HepG2 (cell line): ENCODE measurements at regions not wholly inside any gene's neighbourhood (a gene's known extent, or its start where the extent isn't known, plus 50 kb on each side); places are given as distances from the start of the nearest gene placed in this dataset.

ENCODE experiments used
- ATAC-seq: fragments of 200-7000 bp; cut with Tn5 transposase; 3 replicates; pipeline ENCODE4 v1.9.1; 2020; ENCODE audit warnings: mild to moderate bottlenecking, moderate library complexity
- BruUV-seq: library from RNA; stranded (reverse); fragments of 400-500 nt; replicated peaks from 2 replicates; lab custom pipeline; 2021; lab: Mats Ljungman, UMichigan
- CTCF ChIA-PET: fragments of 300-600 bp; formaldehyde crosslinking; extraction: SDS; loops from one replicate; lab custom pipeline; 2021; ENCODE audit warnings: low total read pairs, inconsistent platforms, low intra/inter-chr PET ratio; lab: Yijun Ruan, JAX
- POLR2A ChIA-PET: fragments of 350-600 bp; sonication (Branson Sonifier 250); formaldehyde crosslinking; loops from one replicate; lab custom pipeline; 2020; ENCODE audit warnings: antibody characterized with exemption, inconsistent platforms; lab: Yijun Ruan, JAX
- DNase-seq: peaks from one replicate; pipeline ENCODE4 v3.0.0-alpha.2; 2015; ENCODE audit warnings: low spot score
- FAIRE-seq: peaks from 3 replicates; lab custom pipeline; 2011; peaks lifted over from hg19 to GRCh38; lab: Jason Lieb, UNC
- H2AFZ ChIP-seq: one replicate; pipeline ENCODE4 v1.6.1; 2011; ENCODE audit warnings: low read length, inconsistent platforms
- H3K27ac ChIP-seq: fragments of 300-600 bp; 3 replicates; pipeline ENCODE4 v1.8.0; 2011; ENCODE audit warnings: mixed run types, mild to moderate bottlenecking, mixed read lengths, low read length, inconsistent platforms; ENCODE audit not compliant: insufficient read depth; ENCODE audit errors: extremely low read length
- H3K27me3 ChIP-seq, 2 experiments: fragments of 200-600 bp in 1 of 2; 2 replicates in 1 of 2; 3 replicates in 1 of 2; pipeline versions ENCODE4 v1.6.0 to v1.8.0; 2011; ENCODE audit warnings: low read length in 2 of 2, mild to moderate bottlenecking in 2 of 2, moderate library complexity in 2 of 2, inconsistent platforms in 1 of 2; ENCODE audit not compliant: insufficient read depth in 2 of 2, control insufficient read depth in 1 of 2
- H3K36me3 ChIP-seq, 2 experiments: fragments of 200-600 bp in 1 of 2; replicated peaks in 1 of 2; 2 replicates in 1 of 2; 3 replicates in 1 of 2; pipeline versions ENCODE4 v1.5.1 to v1.8.0; 2011; ENCODE audit warnings: low read length in 2 of 2, inconsistent platforms in 1 of 2; ENCODE audit not compliant: insufficient read depth in 2 of 2, control insufficient read depth in 1 of 2
- H3K4me1 ChIP-seq: 2 replicates; pipeline ENCODE4 v1.5.1; 2012; ENCODE audit warnings: low read length, inconsistent platforms; ENCODE audit not compliant: insufficient read depth
- H3K4me2 ChIP-seq: 2 replicates; pipeline ENCODE4 v1.6.0; 2011; ENCODE audit warnings: low read depth, low read length, inconsistent platforms
- H3K4me3 ChIP-seq, 3 experiments: fragments of 200-600 bp in 1 of 3; sonication (generic), shearing (Covaris generic) in 1 of 3; replicated peaks in 1 of 3; 2 replicates each; pipeline ENCODE4 v1.5.1; 2011 to 2016; ENCODE audit warnings: low read length in 3 of 3, inconsistent platforms in 2 of 3, low read depth in 2 of 3, mild to moderate bottlenecking in 2 of 3, control low read depth in 1 of 3, mixed read lengths in 1 of 3; ENCODE audit not compliant: insufficient read depth in 1 of 3
- H3K79me2 ChIP-seq: one replicate; pipeline ENCODE4 v1.6.1; 2011; ENCODE audit warnings: low read length, inconsistent platforms; ENCODE audit not compliant: insufficient read depth
- H3K9ac ChIP-seq: 2 replicates; pipeline ENCODE4 v1.6.0; 2011; ENCODE audit warnings: mild to moderate bottlenecking, low read depth, low read length, inconsistent platforms; ENCODE audit not compliant: insufficient read depth
- H3K9me3 ChIP-seq: 2 replicates; pipeline ENCODE4 v1.5.1; 2012; ENCODE audit warnings: mild to moderate bottlenecking, low read length
- H4K20me1 ChIP-seq: 2 replicates; pipeline ENCODE4 v1.6.0; 2011; ENCODE audit warnings: inconsistent platforms, mild to moderate bottlenecking, low read length, moderate library complexity; ENCODE audit not compliant: insufficient read depth
- GTF3A ChIP-seq: sonication (generic); formaldehyde crosslinking; conservative IDR thresholded peaks from 2 replicates; pipeline ENCODE4 v1.4.0; 2020; ENCODE audit warnings: mild to moderate bottlenecking, missing genetic modification reagents
- IRX3 ChIP-seq: sonication (generic); formaldehyde crosslinking; IDR thresholded peaks from 2 replicates; pipeline ENCODE4 v1.8.1; 2023; ENCODE audit warnings: mild to moderate bottlenecking, low read depth, missing genetic modification reagents, borderline replicate concordance
- MNT ChIP-seq: fragments of 450-650 bp; IDR thresholded peaks from 2 replicates; pipeline ENCODE4 v1.6.1; 2016
- SOX6 ChIP-seq, 2 experiments: fragments of 450-650 bp in 1 of 2; sonication (generic) in 1 of 2; formaldehyde crosslinking in 1 of 2; IDR thresholded peaks; 2 replicates each; pipeline versions ENCODE4 v1.4.0 to v1.6.1; 2017 to 2020; ENCODE audit warnings: antibody characterized with exemption in 1 of 2, mild to moderate bottlenecking in 1 of 2, missing genetic modification reagents in 1 of 2
- SYNCRIP ChIP-seq: fragments of 200-400 bp; formaldehyde crosslinking; IDR thresholded peaks from 2 replicates; pipeline ENCODE4 v1.6.1; 2018; ENCODE audit warnings: mild to moderate bottlenecking, low read depth, low read length; ENCODE audit not compliant: insufficient read depth
- TERF1 ChIP-seq: sonication (generic); formaldehyde crosslinking; IDR thresholded peaks from 2 replicates; pipeline ENCODE4 v1.8.0; 2022; ENCODE audit warnings: mild to moderate bottlenecking, missing genetic modification reagents, moderate library complexity
- ZNF547 ChIP-seq: sonication (generic); formaldehyde crosslinking; IDR thresholded peaks from 2 replicates; pipeline ENCODE4 v1.5.1; 2020; ENCODE audit warnings: mild to moderate bottlenecking, missing genetic modification reagents
- ZNF607 ChIP-seq: sonication (generic); formaldehyde crosslinking; IDR thresholded peaks from 2 replicates; pipeline ENCODE4 v1.5.1; 2020; ENCODE audit warnings: missing genetic modification reagents, mild to moderate bottlenecking, borderline replicate concordance
- ZSCAN30 ChIP-seq: sonication (generic); formaldehyde crosslinking; IDR thresholded peaks from 2 replicates; pipeline ENCODE4 v1.5.0; 2020; ENCODE audit warnings: mild to moderate bottlenecking, missing genetic modification reagents
- WGBS: methylation state at CpG from one replicate; pipeline ENCODE4 v1.1.6; 2017; ENCODE audit warnings: low lambda C conversion rate; 5-methylcytosine and 5-hydroxymethylcytosine counted together
- in situ Hi-C: cut with HindIII; loops from 2 replicates; pipeline ENCODE4 v1.10.0; 2017; ENCODE audit warnings: low pct_unique_long_range_greater_than_20kb; ENCODE audit not compliant: extremely low pct_ligation_motif_present
- intact Hi-C: fragments of 100-400 bp; cut with micrococcal nuclease; formaldehyde crosslinking; loops from one replicate; pipeline ENCODE4 v1.10.0; 2022; ENCODE audit not compliant: unreplicated experiment

GRCh38 chr2:122939796-122940195 is 1085.3 kb upstream of the CNTNAP5 start:
- FAIRE-seq, result no peak
- intact Hi-C loops, result no loop called here
- TF ChIP-seq ZNF607 (CRISPR knock-in tag) (no peak), IRX3 (CRISPR knock-in tag) (no peak), SYNCRIP (no peak), ZNF547 (CRISPR knock-in tag) (no peak), ZSCAN30 (CRISPR knock-in tag) (no peak), TERF1 (CRISPR knock-in tag) (no peak), SOX6 (IDR thresholded peaks at IDR 0.05) (no peak), SOX6 (CRISPR knock-in tag; IDR thresholded peaks at IDR 0.05) (no peak)
- TF ChIP-seq, all 625 proteins: peak for 0

GRCh38 chr2:122949523-122949922 is 1075.6 kb upstream of the CNTNAP5 start:
- ATAC-seq (no peak), DNase-seq (no peak), FAIRE-seq (no peak)
- in situ Hi-C loops, result no loop called here
- no TSS peak for BruUV-seq
- no peak overlapping the region for H2AFZ ChIP-seq
- peaks cover 37% of the 10 kb centered on the region for H3K9me3 ChIP-seq
- H3K79me2 ChIP-seq, result no peaks in the 10 kb centered on the region
- POLR2A ChIA-PET, result no interaction called here
- CTCF ChIA-PET, result no interaction called here
- no peak overlapping the region for H3K4me2 ChIP-seq
- intact Hi-C loops, result no loop called here
- H3K9ac ChIP-seq, result no peak overlapping the region
- WGBS, result 0% methylated on average over 2 of the region's 2 CpGs
- H3K4me1 ChIP-seq, result no peaks in the 10 kb centered on the region
- no peaks in the 10 kb centered on the region for H3K27me3 ChIP-seq
- no peak overlapping the region for H3K4me3 ChIP-seq
- H3K36me3 ChIP-seq, result no peaks in the 10 kb centered on the region
- H3K27ac ChIP-seq, result no peak overlapping the region
- TF ChIP-seq MNT (peak; percentile 94), GTF3A (CRISPR knock-in tag) (no peak)
- TF ChIP-seq, all 625 proteins: peak for 1
- H4K20me1 ChIP-seq, result no peaks in the 10 kb centered on the region

More at GRCh38 chr2:122939796-122940195, 1085.3 kb upstream of the CNTNAP5 start:
- Histone ChIP-seq H3K4me1 (no peaks in the 10 kb centered on the region), H3K4me2 (no peak overlapping the region), H3K79me2 (no peaks in the 10 kb centered on the region), H3K9me3 (peaks cover 7% of the 10 kb centered on the region; the same call in 1 of the 2 replicates), H2AFZ (no peak overlapping the region), H4K20me1 (no peaks in the 10 kb centered on the region), H3K36me3 (no peaks in the 10 kb centered on the region), H3K9ac (no peak overlapping the region), H3K27ac (no peak overlapping the region), H3K4me3 (no peak overlapping the region), H3K27me3 (no peaks in the 10 kb centered on the region)
- DNase-seq, result no peak
- ChIA-PET CTCF (no interaction called here), POLR2A (no interaction called here)
- BruUV-seq, result no TSS peak
- 6% methylated on average over 4 of the region's 4 CpGs for WGBS
- no peak for ATAC-seq
- in situ Hi-C loops, result no loop called here
